ENCODE measurements at regions not wholly inside any gene's neighbourhood (a gene's known extent, or its start where the extent isn't known, plus 50 kb on each side); places are given as distances from the start of the nearest gene placed in this dataset.

DNA sequence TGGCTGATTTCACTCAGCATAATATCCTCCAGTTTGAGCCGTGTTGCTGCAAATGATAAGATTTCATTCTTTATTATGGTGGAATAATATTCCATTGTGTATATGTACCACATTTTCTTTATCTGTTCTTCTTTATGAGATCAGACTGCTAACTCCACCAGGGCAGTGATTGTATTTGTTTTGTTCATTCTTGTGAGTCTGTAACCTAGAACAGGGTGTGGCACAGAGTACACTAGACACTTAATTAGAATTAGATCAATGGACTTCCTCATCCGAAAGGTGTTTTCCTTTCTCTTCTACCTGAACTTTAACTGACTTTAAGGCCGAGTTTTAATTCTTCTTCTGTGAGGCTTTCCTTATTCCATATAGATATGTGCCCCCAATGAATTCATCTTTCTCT lies 551.0 kb downstream of the SNAPC1 start:
- H3K4me3 ChIP-seq, result no peak overlapping the region

DNA sequence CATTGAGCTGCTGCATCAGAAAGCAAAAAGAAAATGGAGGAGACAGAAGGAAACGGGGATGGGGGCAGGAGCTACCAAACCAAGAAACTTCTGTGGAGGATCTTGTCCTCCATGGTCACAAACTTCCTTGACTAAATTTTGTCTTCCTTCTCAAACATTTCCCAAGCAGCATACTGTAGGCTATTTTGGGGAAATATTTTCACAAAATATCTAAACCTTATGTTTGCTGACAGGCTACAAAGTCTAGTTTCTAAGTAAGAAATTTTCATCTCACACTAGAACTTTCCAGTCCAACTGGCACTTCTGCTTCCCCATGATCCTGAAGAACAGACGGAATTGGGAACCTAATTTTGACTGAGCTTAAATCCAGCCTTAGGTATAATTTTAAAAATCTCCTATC lies 552.0 kb downstream of the SNAPC1 start:
- no peak overlapping the region for H3K27ac ChIP-seq
- H3K4me3 ChIP-seq, result no peak overlapping the region

More for the DNA sequence above, 551.0 kb downstream of the SNAPC1 start:
- no peak overlapping the region for H3K27ac ChIP-seq

DNA sequence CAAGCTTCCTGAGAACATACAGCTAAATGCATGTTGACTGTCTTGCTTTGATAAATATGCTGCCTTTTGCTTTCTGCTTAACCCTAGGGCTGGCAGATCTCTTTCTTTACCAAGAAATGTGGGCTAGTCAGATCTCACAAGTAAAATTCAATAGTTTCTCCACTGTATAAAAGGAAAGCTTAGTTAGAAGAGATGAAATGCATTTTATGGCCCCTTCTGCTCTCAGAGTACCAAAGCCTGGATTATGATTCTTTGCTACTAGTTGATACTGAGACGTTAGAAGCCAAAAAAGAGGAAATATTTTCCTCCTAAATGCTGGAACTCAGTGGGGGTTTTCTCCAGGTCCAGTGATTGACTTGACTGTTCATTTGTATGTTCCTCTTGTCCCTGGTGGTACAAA lies 552.7 kb downstream of the SNAPC1 start:
- Histone ChIP-seq H3K4me3 (no peak overlapping the region), H3K27ac (no peak overlapping the region)

DNA sequence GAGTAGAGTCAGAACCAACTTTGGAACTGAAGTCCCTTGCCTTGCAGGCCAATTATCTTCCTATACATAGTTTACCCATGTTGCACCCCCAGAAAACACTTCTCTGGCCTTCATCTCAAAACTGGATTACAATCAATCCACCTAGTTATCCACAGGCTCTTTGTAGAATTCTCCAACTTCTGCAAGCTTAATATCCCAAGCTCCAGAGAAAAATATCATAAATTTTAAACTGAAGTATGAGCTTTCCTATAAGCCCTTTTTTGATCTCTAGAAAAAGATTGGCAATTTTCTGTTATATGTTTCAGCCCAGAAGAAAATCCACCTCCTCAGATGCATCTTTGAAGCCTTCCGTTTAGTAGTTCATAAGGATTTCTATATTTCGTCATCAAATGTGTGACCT lies 553.4 kb downstream of the SNAPC1 start:
- H3K27ac ChIP-seq, result no peak overlapping the region
- H3K4me3 ChIP-seq, result no peak overlapping the region

DNA sequence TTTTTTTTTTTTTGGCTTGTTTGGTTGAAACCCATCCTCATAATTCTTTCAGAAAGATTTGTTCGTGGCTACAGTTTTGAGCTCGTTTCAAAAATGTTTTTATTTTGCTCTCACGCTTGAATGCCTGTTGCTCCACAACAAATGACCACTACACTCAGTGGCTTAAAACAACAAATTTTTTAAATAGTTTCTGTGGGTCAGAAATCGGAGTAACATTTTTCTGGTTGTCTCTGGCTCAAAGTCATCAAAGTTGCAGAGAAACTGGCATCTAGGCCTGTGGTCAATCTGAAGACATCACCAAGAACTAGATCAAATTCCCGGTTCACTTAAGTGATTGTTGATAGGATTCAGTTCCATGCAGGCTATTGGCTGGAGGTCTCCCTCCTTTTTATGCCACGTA lies 560.0 kb downstream of the SNAPC1 start:
- Histone ChIP-seq H3K27ac (no peak overlapping the region), H3K4me3 (no peak overlapping the region)

DNA sequence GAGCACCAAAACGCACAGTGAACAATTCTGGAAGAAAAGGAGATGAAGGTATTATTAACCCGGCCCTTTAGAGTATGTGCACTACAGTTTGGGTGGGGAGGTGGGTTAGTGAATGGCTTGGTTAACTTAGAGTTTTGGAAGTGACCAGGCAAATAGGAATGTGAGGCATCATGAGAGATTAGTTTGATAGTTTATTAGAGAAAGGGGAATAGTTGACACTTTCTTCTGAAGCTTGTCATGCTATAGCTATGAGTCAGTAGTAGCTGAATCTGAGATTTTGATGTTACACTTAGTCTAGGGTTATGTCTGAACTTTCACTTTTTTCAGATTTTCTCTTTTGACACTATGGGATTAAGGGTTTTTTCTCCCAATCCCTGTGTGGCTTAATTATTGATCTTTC lies 567.2 kb downstream of the SNAPC1 start:
- no peak overlapping the region for H3K4me3 ChIP-seq

DNA sequence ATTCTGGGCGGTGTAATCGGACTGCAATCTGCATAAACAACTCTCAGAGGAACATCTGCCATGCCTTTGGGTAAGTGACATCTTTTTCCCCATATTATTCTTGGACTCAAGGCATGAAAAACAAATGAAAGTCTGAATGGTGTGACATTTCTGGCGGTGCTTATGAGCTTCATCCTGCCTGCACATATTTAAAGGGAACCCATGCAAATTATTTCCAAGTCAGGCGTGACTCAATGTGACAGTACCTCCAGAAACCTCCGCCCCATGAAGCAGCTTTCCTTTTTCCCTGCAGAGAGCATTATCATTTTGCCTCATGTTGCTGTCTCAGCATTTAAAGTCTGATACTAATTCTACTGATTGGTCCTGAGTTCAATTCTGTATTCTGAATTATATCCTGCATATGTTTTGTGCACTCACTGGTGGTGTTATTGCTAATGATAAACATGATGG lies 585.4 kb downstream of the SNAPC1 start:
- Histone ChIP-seq H3K4me3 (no peak overlapping the region), H3K27ac (no peak overlapping the region)

More for the DNA sequence above, 567.2 kb downstream of the SNAPC1 start:
- no peak overlapping the region for H3K27ac ChIP-seq

DNA sequence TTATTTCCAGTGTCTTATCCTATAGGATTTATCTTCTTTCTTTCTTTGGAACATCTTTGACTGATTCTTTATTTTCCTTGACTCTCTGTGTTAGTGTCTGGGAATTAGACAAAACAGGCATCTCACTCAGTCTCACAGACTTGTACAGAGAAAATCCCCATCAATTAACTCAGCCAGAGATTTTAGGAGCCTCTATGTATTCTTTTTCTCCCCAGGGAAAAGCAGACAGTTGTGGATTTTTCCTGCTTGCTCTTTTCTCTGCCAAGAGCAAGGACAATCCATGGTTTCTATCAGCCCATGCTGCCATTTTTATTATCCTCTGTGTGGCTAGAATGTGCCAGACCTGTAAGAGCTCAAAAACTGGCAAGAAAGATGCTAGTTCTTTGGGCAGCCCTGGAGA lies 595.1 kb downstream of the SNAPC1 start:
- H3K4me3 ChIP-seq, result no peak overlapping the region
- H3K27ac ChIP-seq, result no peak overlapping the region

DNA sequence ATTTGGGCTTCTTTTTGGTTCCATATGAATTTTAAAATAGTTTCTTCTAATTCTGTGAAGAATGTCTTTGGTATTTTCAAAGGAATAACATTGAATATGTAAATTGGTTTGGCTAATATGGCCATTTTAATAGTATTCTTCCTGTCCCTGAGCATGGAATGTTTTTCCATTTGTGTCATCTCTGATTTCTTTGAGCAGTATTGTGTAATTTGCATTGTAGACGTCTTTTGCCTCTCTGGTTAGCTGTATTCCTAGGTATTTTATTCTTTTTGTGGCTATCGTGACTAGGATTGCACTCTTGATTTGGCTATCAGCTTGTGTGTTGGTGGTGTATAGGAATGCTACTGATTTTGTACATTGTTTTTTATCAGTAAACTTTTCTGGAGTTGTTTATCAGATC lies 601.9 kb downstream of the SNAPC1 start:
- no peak overlapping the region for H3K27ac ChIP-seq
- H3K4me3 ChIP-seq, result no peak overlapping the region

DNA sequence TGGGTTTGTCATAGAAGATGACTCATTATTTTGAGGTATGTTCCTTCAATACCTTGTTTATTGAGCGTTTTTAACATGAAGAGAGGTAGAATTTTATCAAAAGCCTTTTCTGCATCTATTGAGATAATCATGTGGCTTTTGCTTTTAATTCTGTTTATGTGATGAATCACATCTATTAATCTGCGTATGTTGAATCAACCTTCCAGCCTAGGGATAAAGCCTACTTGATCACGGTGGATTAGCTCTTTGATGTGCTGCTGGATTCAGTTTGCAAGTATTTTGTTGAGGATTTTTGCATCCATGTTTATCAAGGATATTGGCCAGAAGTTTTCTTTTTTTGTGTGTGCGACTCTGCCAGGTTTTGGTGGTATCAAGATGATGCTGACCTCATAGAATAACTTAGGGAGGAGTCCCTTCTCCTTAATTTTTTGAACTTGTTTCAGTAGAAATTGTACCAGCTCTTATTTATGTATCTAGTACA lies 602.6 kb downstream of the SNAPC1 start:
- no peak overlapping the region for H3K4me3 ChIP-seq
- no peak overlapping the region for H3K27ac ChIP-seq

DNA sequence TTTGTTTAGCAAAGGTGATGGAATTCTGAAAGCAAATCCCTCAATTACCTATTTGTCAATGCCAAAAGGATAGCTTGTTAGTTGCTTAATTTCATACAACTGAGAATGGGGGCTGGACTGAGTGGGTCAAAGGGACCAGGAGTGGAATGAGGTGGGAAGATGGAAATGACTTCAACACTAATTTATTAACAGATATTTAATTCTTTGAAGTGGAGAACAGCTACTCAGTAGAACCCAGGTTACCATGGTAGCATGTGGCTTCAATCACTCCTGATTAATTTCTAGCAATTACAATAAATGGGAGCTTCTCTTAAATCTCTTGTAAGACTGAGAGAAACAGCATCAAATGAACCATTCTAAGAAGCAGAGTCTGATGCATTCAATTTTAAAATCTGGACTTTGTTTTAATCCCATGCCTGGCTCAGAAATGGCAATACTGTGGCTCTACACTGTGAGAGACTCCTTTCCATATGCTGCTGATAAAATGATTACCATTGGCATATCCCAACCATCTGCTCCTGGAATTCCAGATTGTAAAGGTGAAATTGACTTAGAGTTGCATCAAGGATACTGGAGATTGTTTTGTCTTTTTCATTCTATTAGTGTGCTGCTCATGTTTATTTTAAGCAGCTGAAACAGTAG lies 607.8 kb downstream of the SNAPC1 start:
- Histone ChIP-seq H3K4me3 (no peak overlapping the region), H3K27ac (no peak overlapping the region)

DNA sequence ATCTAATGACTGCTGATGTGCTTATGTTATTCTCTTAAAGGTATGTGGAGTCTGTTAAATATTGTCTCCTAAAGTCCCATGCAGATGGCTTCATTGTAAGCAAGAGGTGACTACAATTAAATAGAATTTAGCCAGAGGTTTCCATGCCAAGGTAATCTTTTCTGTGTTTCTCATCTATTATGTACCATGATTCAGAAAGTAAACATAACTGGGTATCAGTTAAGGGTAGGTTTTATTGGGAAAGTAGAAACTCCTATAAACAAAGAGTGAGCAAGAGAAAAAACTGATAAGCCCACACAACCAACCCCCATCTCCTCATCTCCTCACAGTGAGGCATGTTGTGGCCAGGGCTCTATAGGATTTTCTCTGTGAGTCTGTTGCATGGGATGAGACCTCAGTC lies 611.7 kb downstream of the SNAPC1 start:
- Histone ChIP-seq H3K4me3 (no peak overlapping the region), H3K27ac (no peak overlapping the region)

DNA sequence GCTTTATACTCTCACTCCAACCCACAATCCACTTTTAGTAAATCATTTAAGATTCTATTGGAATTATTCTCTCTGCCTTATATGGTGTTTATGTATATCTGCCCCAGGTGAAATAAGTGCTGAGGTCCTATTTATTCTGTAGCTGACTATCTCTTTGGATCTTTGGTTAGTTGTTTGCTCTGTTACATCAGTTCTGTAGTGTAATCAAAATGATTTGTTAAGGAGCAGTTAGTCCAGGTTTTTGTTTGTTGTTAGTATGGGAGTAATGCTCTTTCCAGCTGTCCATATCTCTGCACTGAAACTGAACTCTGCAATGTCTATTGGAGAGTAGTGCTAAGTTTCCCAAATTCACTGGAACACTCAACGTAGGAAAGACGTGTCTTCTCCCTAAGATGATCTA lies 615.8 kb downstream of the SNAPC1 start:
- Histone ChIP-seq H3K27ac (no peak overlapping the region), H3K4me3 (no peak overlapping the region)

DNA sequence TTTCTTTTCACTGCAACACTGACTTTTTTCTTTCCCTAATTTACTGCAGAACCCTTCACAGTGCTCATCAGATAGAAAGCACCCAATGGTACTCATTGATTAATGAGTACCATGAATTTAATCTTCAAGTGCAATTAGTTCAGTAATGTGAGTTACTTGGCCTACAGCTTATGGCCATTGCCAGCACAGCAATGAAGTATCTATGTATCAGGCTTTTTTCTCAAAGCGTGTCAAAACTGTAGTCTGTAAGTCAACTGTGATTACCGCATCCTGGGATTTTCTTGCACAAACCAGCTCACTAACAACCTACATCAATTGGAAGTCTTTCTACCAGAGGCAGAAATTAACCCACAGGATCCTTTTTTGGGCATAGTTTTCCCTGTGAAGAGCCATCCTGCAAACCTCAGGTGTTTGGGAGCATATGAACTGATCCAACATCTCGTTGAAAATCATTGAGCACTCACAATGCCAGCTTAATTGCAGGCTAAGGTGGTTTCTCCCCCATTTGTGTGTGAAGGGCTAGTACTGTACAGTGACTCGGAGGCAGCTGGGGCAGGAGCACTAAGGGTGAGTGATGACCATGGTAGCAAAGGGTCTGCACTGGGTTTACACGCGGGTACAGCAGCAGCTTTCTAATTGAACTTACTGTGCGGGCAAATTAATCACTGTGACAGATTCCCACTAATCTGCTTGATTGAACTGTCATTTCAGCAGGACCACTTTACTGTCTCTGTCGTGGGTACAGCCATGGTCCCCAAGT lies 619.3 kb downstream of the SNAPC1 start:
- H3K4me3 ChIP-seq, result no peak overlapping the region
- H3K27ac ChIP-seq, result no peak overlapping the region

DNA sequence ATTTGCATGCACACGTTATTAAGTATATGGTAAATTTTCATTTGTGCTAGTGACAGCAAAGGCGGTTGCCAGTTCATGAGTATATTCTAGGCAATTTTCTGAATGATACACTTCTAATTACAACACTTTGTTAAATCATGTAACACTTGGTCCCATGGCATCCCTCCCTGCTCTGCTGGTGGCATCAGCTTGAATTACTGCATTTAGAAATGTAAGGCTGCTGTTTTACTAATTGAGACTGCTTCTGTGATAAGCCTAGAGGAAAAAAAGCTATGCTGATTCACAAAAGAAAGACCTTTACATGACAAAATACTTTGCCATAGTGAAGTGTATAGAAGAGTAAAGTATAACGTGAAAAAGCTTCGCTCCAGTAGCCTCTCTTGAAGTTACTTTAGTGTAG lies 636.1 kb downstream of the KCNH5 start:
- H3K4me3 ChIP-seq, result no peak overlapping the region
- H3K27ac ChIP-seq, result no peak overlapping the region

DNA sequence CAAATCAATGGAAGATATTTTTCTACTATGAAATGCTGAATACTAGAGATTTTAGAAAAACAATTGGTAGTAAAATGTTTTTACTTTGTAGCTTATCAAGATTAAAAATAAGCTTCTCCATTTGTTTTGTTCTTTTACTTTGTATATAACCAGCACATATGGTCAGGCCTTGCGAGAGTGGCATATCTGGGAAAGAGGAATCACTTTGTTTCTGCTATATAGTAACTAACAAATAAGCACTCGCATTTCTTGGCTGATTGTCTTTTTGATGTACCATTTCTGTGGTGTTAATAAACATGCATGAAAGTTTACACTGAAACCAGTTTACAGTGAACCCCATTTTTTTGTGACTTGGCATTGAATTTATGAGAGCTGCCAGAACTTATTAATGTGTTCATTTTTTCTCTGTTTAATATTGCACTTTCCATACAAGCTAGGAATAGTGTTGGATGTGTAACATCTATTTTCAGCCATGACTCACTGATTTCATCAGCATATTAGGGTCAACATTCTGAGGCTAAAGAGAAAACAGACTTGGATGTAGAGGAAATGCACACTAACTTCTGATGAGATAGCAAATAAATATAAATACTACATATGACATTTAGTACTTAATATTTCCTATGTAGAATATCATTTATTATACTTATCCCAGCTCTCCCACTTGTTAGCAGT lies 635.5 kb downstream of the KCNH5 start:
- Histone ChIP-seq H3K4me3 (no peak overlapping the region), H3K27ac (no peak overlapping the region)

DNA sequence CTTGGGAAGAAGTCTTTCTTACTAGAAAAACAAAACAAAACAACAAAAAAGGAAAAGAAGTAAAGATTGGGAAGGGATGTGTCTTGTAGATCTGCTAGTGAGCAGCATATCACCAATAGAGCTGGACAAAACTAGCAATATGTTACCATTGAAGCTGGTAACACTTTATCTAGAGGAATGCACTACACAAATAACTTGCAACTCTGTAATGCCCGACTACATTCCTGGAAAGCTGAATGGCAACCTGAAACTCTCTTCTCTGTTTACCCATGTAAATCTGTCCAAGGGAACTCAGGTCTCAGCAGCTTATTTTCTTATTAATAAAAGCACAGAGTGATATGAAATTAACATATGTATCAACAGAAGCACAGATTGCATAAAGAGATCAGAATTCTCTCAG lies 624.4 kb downstream of the KCNH5 start:
- Histone ChIP-seq H3K4me3 (no peak overlapping the region), H3K27ac (no peak overlapping the region)

DNA sequence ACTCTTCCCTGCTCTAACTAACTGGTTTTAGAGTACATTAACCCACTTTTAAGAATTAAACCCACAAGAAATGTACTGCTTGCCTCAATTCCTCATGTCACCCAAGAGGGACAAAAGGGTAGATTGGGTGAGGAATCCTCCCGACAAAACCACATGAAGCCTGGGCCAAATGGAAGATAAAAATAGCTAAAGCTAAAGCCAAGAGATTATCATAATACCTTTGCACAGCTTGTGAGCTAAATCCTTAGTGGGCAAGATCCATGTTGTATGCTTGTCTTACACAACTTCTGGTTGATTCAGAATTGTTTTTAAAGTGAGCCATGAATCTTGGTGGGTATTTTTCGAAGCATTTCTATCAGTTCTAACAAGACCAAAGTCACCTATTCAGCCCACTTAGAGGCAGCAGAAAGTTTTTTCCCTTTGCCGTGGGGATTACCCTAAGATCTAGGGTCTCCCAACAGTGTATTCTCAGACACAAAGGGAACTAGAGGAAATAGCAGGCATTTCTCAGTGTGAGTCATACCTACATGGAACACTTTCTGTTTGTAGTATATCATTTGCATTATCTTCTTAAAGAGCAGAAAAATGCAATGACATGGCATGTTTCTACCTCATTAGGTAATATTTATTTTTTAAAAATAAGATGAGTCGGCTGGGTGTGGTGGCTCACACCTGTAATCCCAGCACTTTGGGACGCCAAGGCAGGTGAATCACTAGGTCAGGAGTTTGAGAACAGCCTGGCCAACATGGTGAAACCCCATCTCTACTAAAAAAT lies 616.6 kb downstream of the KCNH5 start:
- Histone ChIP-seq H3K4me3 (no peak overlapping the region), H3K27ac (no peak overlapping the region)

DNA sequence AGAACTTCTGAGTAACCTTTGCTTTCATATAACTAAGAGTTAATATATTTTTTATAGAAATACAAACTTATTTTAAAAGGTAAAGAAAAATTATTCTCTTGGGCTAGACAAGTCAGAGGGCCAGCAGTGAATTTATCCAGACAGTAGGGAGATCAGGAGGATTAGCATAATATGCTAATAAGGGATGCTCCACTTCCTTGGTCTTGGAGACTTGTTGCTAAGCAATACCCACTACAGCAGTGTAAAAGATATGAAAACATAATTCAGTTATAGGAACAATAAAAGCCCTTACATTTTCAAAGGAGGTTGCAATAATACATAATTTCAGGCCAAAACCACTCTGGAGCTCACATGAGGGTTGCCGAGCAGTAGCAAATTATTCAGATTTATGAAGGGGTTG lies 615.6 kb downstream of the KCNH5 start:
- H3K4me3 ChIP-seq, result no peak overlapping the region

DNA sequence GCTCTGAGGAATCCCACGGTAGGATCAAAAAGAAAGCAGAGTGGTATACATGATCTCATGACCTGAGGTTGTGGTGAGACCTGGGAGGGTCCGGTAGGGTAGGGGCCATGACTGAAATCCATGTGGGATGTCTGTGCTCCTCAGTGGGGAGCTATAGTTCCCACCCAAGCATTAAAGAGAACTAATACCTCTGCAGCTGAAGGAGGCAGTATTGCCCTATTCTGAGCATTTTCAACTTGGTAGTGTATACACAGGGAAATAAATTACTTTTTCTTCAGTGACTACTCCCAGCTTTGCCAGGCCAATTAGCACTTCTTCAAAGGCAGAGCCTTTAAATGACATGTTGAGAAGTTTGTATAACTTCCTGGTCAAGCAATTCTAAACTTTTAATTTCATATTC lies 613.8 kb downstream of the KCNH5 start:
- no peak overlapping the region for H3K4me3 ChIP-seq
- H3K27ac ChIP-seq, result no peak overlapping the region

More for the DNA sequence above, 615.6 kb downstream of the KCNH5 start:
- H3K27ac ChIP-seq, result no peak overlapping the region

Measured in skin epidermis (tissue), 12 donors.